CD4-positive, alpha-beta T cell treated with Interleukin-10 for 1 hour (primary cell): ENCODE measurements at regions not wholly inside any gene's neighbourhood (a gene's known extent, or its start where the extent isn't known, plus 50 kb on each side); places are given as distances from the start of the nearest gene placed in this dataset.

Experiments
- DNase-seq: peaks from one replicate; pipeline ENCODE4 v3.0.0-alpha.2; 2020

- no peak for DNase-seq
Measured at GRCh38 chr2:29974086-29974485, 52.7 kb upstream of the ALK start.

- no peak for DNase-seq
Measured at GRCh38 chr2:29977284-29977683, 55.9 kb upstream of the ALK start.

GRCh38 chr2:29981402-29981801 lies 60.0 kb upstream of the ALK start:
- DNase-seq: no peak

GRCh38 chr2:29983308-29983707 lies 61.9 kb upstream of the ALK start:
- DNase-seq: no peak

- no peak for DNase-seq
Measured at GRCh38 chr2:29987146-29987545, 65.8 kb upstream of the ALK start.

GRCh38 chr2:29990129-29990528 lies 68.7 kb upstream of the ALK start:
- no peak for DNase-seq

GRCh38 chr2:29991086-29991485 lies 69.7 kb upstream of the ALK start:
- no peak for DNase-seq

GRCh38 chr2:29995241-29995640 lies 73.9 kb upstream of the ALK start:
- DNase-seq: no peak

GRCh38 chr2:30003128-30003527 lies 81.7 kb upstream of the ALK start:
- DNase-seq: no peak

- no peak for DNase-seq
Measured at GRCh38 chr2:30022444-30023071, 101.2 kb upstream of the ALK start.

GRCh38 chr2:30024281-30024680 lies 102.9 kb upstream of the ALK start:
- DNase-seq: no peak

- DNase-seq: no peak
Measured at GRCh38 chr2:30026091-30027055, 105.0 kb upstream of the ALK start.

GRCh38 chr2:30029804-30030203 lies 108.4 kb upstream of the ALK start:
- DNase-seq: no peak

- DNase-seq: no peak
Measured at GRCh38 chr2:30030361-30030760, 109.0 kb upstream of the ALK start.

GRCh38 chr2:30031184-30031583 lies 109.8 kb upstream of the ALK start:
- DNase-seq: no peak

GRCh38 chr2:30034052-30034775 lies 112.6 kb upstream of the YPEL5 start:
- DNase-seq: no peak

GRCh38 chr2:30037016-30037415 lies 109.8 kb upstream of the YPEL5 start:
- no peak for DNase-seq

- DNase-seq: no peak
Measured at GRCh38 chr2:30038419-30038818, 108.4 kb upstream of the YPEL5 start.

- no peak for DNase-seq
Measured at GRCh38 chr2:30039101-30039500, 107.7 kb upstream of the YPEL5 start.

- DNase-seq: no peak
Measured at GRCh38 chr2:30040147-30040546, 106.7 kb upstream of the YPEL5 start.

- no peak for DNase-seq
Measured at GRCh38 chr2:30041884-30042283, 104.9 kb upstream of the YPEL5 start.

GRCh38 chr2:30046396-30046795 lies 100.4 kb upstream of the YPEL5 start:
- no peak for DNase-seq

- no peak for DNase-seq
Measured at GRCh38 chr2:30046979-30047378, 99.8 kb upstream of the YPEL5 start.
